CD4-positive, alpha-beta T cell treated with Interferon alpha-2 for 1 hour (primary cell): ENCODE measurements at regions not wholly inside any gene's neighbourhood (a gene's known extent, or its start where the extent isn't known, plus 50 kb on each side); places are given as distances from the start of the nearest gene placed in this dataset.

ENCODE experiments used
- DNase-seq, 2 donors: peaks; one replicate each; pipeline ENCODE4 v3.0.0-alpha.2; 2020 to 2022

DNA sequence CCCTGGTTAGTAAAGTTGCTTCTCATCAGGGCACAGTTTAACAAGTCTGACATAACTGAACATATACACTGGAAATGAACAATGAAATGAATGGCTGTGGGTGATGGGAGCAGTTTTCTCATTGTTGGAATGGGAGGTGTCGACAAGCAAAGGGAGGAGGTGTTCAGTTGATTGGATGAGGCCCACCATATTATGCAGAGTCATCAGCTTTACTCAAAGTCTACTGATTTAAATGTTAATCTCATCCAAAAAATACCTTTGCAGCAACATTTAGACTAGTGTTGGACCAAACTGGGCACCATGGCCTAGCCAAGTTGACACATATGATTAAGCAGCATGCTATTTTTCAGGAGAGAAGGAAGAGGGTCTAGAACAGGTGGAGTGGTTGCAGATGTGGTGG lies 201.7 kb downstream of the RAMP3 start:
- DNase-seq = no peak

DNA sequence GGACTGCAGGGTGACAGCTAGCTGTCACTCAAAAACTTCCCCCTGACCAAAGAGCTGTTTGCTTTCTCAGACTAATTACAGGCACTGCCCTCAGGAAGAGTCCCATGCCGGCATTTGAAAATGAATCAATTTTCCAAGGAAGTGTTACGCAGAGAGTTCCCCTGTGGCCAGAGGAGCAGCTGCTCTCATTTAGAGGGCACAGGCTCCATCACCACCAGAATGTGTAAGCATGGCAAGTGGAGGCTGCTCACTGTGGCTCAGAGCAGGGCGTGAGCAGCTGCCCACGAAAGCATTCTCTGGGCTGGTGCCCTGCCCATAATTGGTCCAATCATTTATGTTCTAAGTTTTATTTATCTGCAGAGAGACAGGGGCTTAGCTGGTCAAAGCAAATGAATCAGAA lies 202.2 kb downstream of the RAMP3 start:
- DNase-seq = no peak

DNA sequence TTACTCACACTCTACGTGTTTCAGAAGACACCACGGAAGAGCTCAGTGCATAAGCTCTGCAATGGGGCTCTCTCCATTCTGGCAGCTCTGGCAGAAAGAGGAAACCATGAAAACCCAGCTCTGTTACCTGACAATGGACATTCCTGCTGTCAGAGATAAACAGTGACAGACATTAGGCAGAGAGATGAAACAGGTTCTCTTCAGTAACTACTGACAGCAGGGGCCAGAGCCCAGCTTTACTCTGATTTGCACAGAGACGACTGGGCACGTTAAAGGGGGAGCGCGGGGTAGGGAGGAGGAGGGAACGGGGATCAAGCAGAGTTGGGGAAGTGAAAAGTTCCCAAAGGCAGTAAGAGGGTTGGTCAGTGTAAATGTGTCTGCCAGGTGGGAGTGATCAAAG lies 206.1 kb downstream of the RAMP3 start:
- DNase-seq = no peak

DNA sequence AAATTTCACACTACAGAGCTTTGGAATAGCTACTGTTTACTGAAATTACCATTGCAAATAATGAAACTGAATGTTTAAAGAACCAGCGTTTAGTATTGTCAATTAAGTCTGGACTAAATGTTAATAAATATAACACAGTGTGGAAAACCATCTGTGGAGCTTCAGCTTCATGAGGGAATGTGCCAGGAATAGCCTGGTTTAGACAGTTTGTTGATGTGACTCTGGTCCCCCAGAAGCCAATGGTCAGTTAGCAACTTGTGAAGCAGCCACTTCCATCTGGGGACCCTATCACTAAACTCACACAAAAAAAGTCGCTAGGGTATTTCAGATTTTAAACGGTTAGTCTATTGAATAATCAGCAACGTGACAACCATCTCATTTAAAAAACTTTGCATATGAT lies 207.8 kb downstream of the RAMP3 start:
- DNase-seq = no peak

DNA sequence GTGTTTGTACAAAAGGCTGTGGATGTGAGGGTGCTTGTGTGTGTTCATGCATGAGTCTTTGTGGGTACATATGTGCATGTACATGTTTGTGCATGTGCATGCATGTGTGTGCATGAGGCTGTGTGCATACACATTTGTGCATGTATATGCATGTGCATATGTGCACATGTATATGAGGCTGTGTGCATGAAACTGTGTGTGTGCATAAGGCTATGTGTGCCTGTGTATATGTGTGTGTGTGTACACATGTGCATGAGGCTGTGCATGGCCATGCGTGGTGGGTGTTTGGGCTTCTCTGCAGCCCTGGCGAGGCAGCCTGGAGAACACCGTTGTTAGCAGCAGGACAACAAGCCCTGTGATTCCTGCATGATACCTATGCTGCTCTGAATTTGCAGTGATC lies 207.7 kb upstream of the ADCY1 start:
- no peak for DNase-seq

DNA sequence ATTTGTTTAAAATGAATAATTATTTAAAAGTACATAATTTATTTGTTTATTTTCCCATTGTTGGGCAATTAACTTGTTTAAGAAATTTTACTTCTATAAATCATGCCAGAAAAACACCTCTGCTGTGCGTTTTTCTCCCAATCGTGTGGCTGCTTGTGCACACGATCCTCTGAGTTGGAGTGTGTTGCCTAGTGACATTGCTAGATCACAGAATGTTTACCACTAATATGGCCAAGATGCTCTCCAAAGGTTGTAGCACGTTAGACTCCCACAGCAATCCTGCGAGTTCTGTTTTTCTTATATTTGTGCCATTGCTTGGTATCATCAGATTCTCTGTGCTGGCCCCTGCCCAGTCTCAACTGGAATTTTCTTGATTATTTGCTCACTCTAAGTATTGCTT lies 207.1 kb upstream of the ADCY1 start:
- no peak for DNase-seq

DNA sequence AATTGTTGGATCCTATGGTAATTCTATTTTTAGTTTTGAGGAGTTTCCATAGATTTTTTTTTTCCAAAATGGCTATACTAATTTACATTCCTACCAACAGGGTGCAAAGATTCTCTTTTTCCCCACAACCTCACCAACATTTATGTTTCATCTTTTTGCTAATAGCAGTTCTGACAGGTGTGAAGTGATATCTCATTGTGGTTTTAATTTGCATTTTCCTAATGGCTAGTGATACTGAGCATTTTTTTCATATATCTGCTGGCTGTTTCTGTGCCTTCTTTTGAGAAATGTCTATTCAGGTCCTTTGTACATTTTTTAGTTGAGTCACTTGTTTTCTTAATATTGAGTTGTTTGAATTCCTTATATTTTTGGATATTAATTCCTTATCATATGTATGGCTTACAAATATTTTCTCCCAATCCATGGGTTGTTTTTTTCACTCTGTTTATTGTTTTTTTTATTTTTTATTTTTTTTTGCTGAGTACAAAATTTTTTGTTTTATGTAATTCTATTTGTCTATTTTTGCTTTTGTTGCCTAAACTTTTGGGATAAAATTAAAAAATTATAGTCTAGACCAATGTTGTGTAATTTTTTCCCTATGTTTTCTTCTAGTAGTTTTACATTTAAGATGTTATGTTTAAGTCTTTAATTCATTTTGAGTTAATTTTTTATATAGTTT lies 205.9 kb upstream of the ADCY1 start:
- DNase-seq = no peak

DNA sequence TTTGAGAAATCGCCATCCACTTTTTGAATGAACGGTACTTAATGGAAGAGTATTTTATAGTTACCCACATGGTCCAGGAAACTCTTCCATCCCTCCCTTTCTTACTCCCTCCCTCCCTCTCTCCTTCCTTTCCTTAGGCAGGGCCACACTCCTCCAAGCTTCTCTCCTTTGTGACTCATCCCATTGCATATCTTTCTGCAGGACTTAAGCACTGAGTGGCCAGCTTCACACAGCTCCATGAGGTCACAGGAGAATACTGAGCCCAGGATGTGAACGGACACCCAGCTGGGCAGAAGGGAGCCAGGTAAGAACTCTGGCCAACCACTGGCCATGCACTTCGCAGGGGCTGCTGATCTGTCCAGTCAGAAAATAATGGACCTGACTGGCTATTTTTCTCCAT lies 189.7 kb upstream of the ADCY1 start:
- DNase-seq = no peak

DNA sequence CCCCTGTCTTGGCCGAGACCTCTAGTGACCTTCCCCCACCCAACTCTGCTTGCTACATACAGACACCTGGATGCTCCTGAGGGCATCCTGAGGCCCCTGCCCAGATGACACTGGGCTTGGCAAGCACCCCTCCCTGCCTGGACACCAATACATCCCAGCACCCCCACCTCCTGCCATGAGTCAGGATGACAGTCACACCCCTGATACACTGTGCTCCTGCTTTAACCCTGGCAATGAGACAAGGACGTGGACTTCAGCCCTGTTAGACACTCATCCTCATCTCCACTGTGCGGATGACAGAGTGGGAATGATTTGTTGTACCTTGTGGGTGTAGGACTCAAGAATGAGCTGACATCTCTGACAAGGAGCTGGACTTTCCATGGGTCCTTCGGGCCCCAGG lies 186.3 kb upstream of the ADCY1 start:
- no peak for DNase-seq

DNA sequence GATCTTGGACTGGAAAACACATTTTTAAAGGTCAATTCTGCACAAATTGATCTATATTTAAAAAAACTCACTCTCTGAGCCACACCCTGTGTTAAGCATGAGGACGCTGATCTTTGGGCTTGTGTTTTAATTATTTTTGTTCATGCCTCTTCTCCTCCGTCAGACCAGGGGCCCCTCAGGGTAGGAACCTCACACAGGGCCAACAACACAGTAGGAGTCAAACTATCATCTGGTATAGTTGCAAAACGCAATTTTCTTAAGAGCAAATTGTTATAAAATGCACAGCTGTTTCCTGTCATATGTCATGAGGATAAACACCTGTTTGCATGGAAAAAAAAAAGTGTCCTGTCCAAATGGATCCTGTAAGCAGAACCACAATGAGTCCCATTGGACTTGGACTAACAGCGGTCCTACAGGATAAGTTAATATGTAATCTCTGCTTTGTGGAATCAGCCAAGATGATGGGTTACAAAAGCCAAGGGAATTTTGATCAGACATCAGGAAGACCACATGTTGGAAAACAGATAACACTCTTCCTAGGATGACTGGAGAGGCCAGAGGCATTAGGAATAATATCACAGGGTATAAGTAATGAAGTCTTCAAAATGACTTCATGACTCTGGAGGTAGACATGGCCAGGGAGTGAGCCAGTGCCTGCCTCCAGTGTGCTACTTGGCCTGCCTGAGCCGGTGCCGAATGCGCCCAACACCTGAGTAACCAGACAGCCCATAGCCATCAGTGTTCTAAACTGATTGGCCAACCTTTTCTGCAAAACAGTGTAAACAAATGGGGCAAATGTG lies 184.9 kb upstream of the ADCY1 start:
- DNase-seq = no peak

DNA sequence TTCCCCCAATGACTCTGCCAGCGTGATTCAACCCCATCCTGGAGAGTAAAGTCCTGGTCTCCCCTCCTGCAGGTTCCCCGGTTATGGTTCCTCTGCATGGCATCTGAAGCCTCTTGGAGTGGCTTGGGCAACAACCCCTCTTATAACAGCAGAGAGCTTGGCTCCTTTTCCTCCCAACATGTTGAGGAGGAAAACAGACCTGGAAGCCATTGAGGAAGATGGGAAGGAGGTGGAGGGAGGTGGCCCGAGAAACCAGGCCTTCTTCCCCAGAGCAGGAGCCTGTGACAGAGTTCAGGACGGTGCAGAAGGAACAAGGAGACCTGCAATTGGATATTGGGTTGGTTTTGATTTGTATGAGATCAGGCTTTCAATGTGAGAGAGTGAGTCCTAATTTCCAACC lies 184.0 kb upstream of the ADCY1 start:
- DNase-seq = no peak

DNA sequence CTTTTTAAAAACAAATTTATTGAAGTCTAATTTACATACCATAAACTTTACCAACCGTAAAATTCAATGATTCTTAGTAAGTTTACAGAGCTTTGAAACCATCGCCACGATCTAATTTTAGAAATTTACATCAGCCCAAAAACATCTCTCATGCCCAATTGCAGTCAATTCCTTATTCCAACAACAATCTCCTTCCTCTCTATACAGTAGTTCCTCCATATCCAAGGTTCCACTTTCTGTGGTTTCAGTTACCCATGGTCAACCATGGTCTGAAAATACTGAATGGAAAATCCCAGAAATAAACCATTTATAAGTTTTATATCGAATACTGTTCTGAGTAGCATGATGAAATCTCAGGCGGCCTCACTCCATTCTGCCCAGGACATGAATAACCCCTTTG lies 183.4 kb upstream of the ADCY1 start:
- no peak for DNase-seq

DNA sequence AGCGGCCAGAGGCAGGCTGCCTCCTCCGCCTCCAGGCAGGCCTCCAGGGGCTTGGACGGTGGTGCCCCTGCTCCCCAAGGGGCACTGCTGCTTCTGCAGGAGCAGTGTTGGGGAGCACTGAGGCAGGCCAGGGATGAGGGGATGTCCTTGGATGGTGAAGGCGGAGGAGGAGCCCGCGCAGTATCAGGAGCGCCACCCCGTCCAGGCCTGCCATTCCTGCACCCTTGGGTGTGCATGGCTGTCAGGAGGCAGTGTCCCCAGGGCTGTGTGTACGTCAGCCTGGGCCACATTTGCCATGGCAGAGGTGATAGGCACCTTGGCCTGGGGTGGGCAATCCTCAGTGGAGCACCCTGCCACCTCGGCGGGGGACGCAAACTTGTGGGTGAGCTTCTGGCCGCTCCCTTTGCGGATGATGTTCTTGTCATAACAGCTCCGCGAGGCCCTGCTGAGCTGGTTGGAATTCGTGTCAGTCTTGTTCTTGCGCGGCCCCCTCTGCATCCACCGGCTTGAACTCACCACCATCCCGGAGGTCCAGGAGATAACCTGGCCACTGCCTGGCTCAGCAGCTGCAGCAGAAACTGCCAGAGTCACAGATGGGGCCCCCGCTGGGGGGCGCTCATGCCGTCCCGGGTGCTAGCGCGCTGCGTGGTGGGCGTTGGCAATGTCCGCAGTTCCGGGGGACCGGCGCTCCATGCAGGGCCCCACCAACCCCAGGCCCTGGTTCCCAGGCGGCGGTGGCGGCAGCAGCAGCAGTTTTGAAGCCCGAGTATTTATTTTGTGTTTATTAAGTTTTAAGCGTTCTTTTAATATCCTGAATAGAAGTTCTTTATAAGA lies 182.3 kb upstream of the ADCY1 start:
- DNase-seq = no peak

DNA sequence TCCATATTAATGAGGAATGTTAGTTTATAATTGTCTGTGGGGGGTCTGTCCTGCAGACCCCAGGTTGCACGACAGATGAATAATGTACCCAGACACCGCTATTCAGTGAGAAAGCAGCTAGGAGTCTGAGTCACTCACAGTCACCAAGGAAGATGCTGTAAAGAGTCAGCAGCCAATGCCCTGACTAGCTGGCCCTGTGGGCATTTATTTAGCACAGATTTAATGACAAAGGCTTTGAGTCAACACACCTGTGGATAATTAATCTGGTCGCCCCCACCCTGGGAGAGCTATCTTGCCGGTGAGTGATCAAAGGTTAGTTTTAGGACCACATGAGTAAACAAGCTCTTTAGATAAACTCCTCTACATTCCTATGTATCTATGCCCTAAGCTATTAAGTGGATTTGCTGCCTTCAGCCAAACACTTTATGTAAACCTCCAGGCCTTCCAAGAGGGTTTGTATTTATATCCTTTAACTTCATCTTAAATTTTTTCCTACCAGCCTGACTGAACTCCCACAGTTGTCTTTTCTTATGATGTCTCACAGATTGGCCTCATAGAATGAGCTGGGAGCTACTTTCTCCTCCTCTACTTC lies 180.0 kb upstream of the ADCY1 start:
- DNase-seq = no peak

DNA sequence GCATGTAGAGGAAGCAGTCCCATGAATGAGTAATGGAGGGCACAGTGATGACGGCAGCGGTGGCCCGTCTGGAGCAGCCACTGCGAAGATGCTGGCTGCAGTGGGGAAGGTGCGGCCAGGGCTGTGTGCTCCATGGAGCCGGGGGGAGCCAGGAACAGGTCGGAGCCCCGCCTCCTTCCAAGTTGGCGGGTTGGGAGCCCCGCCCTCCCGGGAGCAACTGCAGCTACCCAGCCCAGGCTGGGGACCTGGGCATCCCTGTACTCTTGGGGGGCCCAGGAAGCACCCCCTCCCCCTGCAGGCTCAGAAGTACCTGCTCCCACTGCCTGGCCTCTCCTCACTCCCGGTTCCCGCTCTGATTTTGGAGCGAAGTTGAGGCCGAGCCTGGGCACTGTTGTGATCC lies 175.1 kb upstream of the ADCY1 start:
- no peak for DNase-seq

DNA sequence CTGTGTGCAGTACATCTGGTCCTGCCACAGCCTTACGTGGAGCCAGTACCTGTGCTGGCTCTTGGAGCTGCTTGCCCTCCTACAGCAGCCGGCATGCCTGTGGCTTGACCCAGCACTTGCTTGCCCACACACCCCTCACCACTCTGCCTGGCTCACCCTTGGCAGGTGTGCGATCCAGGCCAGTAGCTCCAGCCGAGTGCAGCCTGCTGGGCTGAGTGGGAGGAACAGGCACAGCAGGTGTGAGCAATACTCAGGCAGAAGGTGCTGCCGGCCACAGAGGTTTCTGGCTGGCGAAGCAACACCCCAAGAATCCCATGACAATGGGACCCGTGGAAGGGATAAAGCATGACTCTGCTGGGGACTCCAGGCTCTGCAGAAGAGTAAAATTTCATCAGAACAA lies 173.5 kb upstream of the ADCY1 start:
- no peak for DNase-seq

DNA sequence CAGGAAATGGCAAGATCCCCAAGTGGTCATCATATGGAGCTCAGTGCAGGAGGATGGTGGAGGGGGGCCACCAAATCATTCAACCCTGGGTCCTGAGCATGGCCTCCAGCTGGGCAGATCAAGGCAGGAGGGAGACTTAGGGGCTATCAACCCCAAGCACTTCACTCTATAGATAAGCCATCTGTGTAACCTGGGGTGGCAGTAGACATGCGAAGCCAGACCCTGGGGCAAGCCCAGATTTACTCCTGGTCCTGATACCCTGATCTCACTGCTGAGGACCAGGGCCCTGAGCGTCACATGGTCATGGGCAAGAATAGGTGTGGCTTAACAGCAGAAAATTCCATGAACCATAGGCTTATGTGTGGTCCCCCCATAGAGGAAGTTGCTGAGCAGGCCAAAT lies 173.0 kb upstream of the ADCY1 start:
- no peak for DNase-seq

DNA sequence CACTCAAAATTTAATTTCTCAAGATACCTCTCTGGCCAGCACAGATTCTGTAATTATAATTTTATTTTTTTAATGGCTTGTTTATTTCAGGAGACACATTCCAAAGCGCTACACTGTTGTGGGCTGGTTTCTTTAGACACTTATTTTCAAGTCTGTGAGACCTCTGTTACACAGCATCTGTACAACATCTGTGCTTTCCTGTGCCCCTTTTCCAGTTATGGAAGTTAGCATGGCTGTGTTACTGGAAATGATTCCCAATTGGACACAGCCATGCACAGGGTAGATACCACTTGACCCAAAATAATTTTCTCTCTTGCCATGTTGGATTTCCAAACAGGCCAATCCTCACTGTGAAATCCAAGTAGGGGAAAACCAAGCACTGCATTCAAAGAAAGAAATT lies 172.3 kb upstream of the ADCY1 start:
- no peak for DNase-seq

DNA sequence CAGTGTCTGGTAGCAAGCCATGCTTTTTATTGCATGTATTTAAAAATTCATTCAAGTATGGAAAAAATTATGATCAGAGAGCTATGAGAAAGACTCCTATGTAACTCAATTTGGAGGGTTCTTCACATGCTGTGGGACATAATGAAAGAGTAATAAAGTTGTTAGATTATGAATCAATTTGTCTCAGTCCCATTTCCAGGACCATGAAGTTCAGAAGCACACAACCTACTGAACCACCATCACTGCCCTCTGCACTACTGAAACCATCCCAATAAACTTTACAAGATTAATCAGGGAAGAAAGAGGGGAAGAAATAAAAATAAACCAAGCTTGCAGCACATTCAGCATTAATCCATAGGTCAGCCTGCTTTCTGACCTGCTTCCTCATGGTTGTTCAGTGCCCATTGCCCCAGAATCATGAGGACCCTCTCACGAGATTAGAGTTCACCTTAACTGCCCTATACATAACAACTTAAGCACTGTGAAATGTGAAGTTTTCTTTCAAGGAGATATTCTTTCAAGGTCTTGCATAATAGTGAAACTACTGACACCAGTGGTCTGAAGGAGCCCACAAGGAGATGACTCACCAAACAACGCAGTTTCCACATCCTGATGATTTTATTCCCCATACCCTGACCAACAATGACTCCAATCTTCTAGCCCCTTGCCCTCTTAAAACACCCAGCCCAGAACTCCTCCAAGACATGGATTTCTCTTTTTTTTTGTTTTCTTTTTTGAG lies 171.5 kb upstream of the ADCY1 start:
- DNase-seq = no peak

DNA sequence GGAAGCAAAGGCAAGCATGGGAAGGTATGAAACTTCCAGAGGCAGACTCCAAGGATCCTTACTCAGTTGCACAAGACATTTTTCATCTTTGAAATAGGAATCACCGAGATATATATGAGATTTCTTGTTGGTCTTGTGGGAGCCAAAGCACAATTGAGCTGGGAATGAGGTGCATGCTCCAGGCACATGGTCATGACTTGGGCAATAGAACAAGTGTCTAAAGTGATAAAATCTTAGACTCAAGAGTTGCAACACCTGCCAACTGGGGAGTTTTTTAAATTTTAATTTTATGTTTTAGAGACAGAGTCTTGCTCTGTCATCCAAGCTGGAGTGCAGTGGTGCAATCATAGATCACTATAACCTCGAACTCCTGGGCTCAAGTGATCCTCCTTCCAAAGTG lies 169.5 kb upstream of the ADCY1 start:
- DNase-seq = no peak

DNA sequence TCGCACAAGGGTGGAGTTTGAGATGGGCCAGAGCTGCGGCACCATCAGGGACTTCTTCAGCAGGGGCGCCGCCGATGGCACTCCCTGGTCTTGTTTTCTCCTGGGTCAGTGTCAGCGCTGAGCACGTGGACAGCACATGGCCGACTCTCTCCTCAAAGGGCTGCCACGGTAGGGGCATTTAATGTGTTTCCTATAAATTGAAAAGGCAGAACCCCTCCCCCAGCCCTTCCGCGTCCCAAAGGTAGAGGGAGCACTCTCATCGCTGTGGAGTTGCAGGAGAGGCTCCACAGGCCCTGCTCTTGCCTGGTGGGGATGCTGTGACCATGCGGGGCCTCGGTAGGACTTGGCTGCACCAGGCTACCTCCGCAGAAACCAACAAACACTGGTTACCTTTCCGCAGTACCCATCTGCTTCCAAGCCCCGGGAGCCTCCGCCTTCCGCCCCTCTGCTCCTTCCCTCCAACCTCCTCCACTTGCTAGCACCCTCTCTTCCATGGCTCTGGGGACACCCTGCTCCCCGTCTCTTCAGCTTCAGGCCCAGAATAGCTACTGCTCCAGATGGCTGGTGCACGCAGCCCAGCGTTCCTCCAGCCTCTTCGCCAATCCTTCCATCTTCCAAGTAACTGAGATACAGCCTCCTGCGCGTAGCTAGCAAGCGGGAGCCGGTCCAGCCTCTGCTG lies 166.3 kb upstream of the ADCY1 start:
- no peak for DNase-seq

DNA sequence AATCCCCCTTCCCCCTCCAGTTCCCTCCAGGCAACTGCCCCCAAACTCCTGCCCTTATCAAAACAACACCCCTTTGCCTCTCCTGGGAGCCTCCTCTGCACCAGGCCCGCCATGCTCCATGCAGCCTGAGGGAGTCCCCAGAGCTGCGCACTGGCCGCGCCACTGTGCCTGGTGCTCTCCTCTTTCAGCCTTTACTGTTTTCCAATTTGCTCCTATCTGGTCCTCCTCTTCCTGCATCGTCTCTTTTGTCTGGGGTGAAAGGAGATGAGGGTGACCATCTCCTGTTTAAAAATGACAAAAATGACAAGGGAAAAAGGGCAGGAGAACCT lies 165.8 kb upstream of the ADCY1 start:
- no peak for DNase-seq
